DND-41 (cell line): ENCODE measurements at regions not wholly inside any gene's neighbourhood (a gene's known extent, or its start where the extent isn't known, plus 50 kb on each side); places are given as distances from the start of the nearest gene placed in this dataset.

ENCODE experiments used
- ATAC-seq: fragments of 200-7000 bp; cut with Tn5 transposase; 3 replicates; pipeline ENCODE4 v1.9.1; 2021; ENCODE audit warnings: low read depth; ENCODE audit not compliant: insufficient read depth
- DNase-seq: peaks from one replicate; pipeline ENCODE4 v3.0.0-alpha.2; 2020
- H2AFZ ChIP-seq: 2 replicates; pipeline ENCODE4 v1.6.0; 2012; ENCODE audit warnings: low read depth, low read length
- H3K27ac ChIP-seq: 2 replicates; pipeline ENCODE4 v1.5.1; 2012; ENCODE audit warnings: low read length, inconsistent platforms
- H3K27me3 ChIP-seq: fragments of 200-600 bp; sonication (generic); 2 replicates; pipeline ENCODE4 v1.6.0; 2012; ENCODE audit warnings: low read length, mild to moderate bottlenecking, inconsistent platforms; ENCODE audit not compliant: insufficient read depth, poor library complexity
- H3K36me3 ChIP-seq: 2 replicates; pipeline ENCODE4 v1.5.1; 2012; ENCODE audit warnings: low read length, inconsistent platforms; ENCODE audit not compliant: insufficient read depth
- H3K4me1 ChIP-seq: 2 replicates; pipeline ENCODE4 v1.5.1; 2012; ENCODE audit warnings: mild to moderate bottlenecking, low read length; ENCODE audit not compliant: insufficient read depth
- H3K4me2 ChIP-seq: 2 replicates; pipeline ENCODE4 v1.6.0; 2012; ENCODE audit warnings: mild to moderate bottlenecking, moderate library complexity, low read length, inconsistent platforms; ENCODE audit not compliant: insufficient read depth
- H3K4me3 ChIP-seq, 2 experiments: fragments of 200-600 bp in 1 of 2; shearing (Covaris generic) in 1 of 2; 2 replicates each; pipeline ENCODE4 v1.5.1; 2012 to 2016; ENCODE audit warnings: inconsistent platforms in 2 of 2, low read length in 2 of 2, mild to moderate bottlenecking in 2 of 2, low read depth in 1 of 2, moderate library complexity in 1 of 2
- H3K79me2 ChIP-seq: 2 replicates; pipeline ENCODE4 v1.6.0; 2012; ENCODE audit warnings: low read length, inconsistent platforms; ENCODE audit not compliant: insufficient read depth
- H3K9ac ChIP-seq: 2 replicates; pipeline ENCODE4 v1.6.0; 2012; ENCODE audit warnings: low read depth, mild to moderate bottlenecking, inconsistent platforms, low read length, moderate library complexity
- H3K9me3 ChIP-seq: 2 replicates; pipeline ENCODE4 v1.5.1; 2012; ENCODE audit warnings: low read length, moderate library complexity, mild to moderate bottlenecking, inconsistent platforms; ENCODE audit not compliant: insufficient read depth, severe bottlenecking
- H4K20me1 ChIP-seq: 2 replicates; pipeline ENCODE4 v1.6.0; 2012; ENCODE audit warnings: low read length; ENCODE audit not compliant: insufficient read depth
- EZH2 ChIP-seq: IDR thresholded peaks from 3 replicates; pipeline ENCODE4 v1.6.1; 2012; ENCODE audit warnings: borderline replicate concordance, low read depth, mild to moderate bottlenecking, moderate library complexity, low read length, inconsistent platforms; ENCODE audit not compliant: severe bottlenecking
- TF ChIP-seq, protein P1 (sequence below): IDR thresholded peaks from 2 replicates; pipeline ENCODE4 v1.5.1; 2012; ENCODE audit warnings: borderline replicate concordance, low read length, moderate library complexity, mild to moderate bottlenecking; ENCODE audit not compliant: poor library complexity, severe bottlenecking; ENCODE audit errors: extremely low read depth

- no peaks in the 10 kb centered on the region for H3K36me3 ChIP-seq
- no peak for ATAC-seq
Measured at GRCh38 chr6:4506223-4506622, 270.0 kb upstream of the CDYL start.

DNA sequence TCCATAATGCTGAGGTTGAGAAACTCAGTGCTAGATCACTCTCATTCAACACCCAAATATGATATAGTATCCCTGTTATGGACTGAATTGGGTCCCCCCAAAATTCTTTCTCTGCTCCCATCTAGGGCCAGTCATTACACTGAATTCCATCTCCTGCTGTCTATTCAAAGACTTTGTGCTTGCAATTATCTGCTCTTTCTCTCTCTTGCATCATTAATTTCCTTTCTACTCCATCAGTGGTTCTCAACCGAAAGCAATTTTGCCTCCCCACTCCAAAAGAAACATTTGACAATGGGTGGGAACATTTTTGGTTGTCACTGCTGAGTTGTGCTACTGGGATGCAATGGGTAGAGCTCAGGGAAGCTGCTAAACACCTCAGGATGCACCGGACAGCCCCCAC lies 271.5 kb upstream of the CDYL start:
- no peak overlapping the region for H3K27ac ChIP-seq
- no peak overlapping the region for H3K4me3 ChIP-seq
- H3K4me2 ChIP-seq = no peak overlapping the region
- no peaks in the 10 kb centered on the region for H4K20me1 ChIP-seq
- TF ChIP-seq, protein P1, sequence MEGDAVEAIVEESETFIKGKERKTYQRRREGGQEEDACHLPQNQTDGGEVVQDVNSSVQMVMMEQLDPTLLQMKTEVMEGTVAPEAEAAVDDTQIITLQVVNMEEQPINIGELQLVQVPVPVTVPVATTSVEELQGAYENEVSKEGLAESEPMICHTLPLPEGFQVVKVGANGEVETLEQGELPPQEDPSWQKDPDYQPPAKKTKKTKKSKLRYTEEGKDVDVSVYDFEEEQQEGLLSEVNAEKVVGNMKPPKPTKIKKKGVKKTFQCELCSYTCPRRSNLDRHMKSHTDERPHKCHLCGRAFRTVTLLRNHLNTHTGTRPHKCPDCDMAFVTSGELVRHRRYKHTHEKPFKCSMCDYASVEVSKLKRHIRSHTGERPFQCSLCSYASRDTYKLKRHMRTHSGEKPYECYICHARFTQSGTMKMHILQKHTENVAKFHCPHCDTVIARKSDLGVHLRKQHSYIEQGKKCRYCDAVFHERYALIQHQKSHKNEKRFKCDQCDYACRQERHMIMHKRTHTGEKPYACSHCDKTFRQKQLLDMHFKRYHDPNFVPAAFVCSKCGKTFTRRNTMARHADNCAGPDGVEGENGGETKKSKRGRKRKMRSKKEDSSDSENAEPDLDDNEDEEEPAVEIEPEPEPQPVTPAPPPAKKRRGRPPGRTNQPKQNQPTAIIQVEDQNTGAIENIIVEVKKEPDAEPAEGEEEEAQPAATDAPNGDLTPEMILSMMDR = no peak
- TF ChIP-seq EZH2 = no peak
- no peaks in the 10 kb centered on the region for H3K27me3 ChIP-seq
- H3K36me3 ChIP-seq = no peaks in the 10 kb centered on the region
- H3K9ac ChIP-seq = no peak overlapping the region
- H3K79me2 ChIP-seq = no peaks in the 10 kb centered on the region
- H3K9me3 ChIP-seq = no peaks in the 10 kb centered on the region
- no peak for DNase-seq
- H2AFZ ChIP-seq = no peak overlapping the region
- H3K4me1 ChIP-seq = no peaks in the 10 kb centered on the region
- ATAC-seq = no peak

More at GRCh38 chr6:4506223-4506622, 270.0 kb upstream of the CDYL start:
- Histone ChIP-seq H3K79me2 (no peaks in the 10 kb centered on the region), H3K4me1 (no peaks in the 10 kb centered on the region), H2AFZ (no peak overlapping the region), H3K27me3 (no peaks in the 10 kb centered on the region), H3K4me3 (no peak overlapping the region), H4K20me1 (no peaks in the 10 kb centered on the region), H3K9ac (no peak overlapping the region), H3K4me2 (no peak overlapping the region), H3K27ac (no peak overlapping the region), H3K9me3 (no peaks in the 10 kb centered on the region)
- no peak for DNase-seq
- no peak for TF ChIP-seq EZH2
- TF ChIP-seq, protein P1 = no peak

- H3K4me1 ChIP-seq = no peaks in the 10 kb centered on the region
- H4K20me1 ChIP-seq = no peaks in the 10 kb centered on the region
- ATAC-seq (no peak), DNase-seq (no peak)
- no peaks in the 10 kb centered on the region for H3K27me3 ChIP-seq
- no peak overlapping the region for H3K9ac ChIP-seq
- no peak for TF ChIP-seq EZH2
- TF ChIP-seq, protein P1 = no peak
- H2AFZ ChIP-seq = no peak overlapping the region
- no peaks in the 10 kb centered on the region for H3K36me3 ChIP-seq
- no peaks in the 10 kb centered on the region for H3K79me2 ChIP-seq
- no peak overlapping the region for H3K4me3 ChIP-seq
- H3K27ac ChIP-seq = no peak overlapping the region
- no peak overlapping the region for H3K4me2 ChIP-seq
- H3K9me3 ChIP-seq = no peaks in the 10 kb centered on the region
Measured at GRCh38 chr6:4503700-4504099, 272.5 kb upstream of the CDYL start.

GRCh38 chr6:4496284-4496683 lies 279.9 kb upstream of the CDYL start:
- no peaks in the 10 kb centered on the region for H4K20me1 ChIP-seq
- no peak overlapping the region for H3K9ac ChIP-seq
- no peaks in the 10 kb centered on the region for H3K9me3 ChIP-seq
- TF ChIP-seq, protein P1 = no peak
- TF ChIP-seq EZH2 = no peak
- no peak overlapping the region for H3K27ac ChIP-seq
- no peak overlapping the region for H3K4me2 ChIP-seq
- DNase-seq = no peak
- H3K36me3 ChIP-seq = no peaks in the 10 kb centered on the region
- H3K79me2 ChIP-seq = no peaks in the 10 kb centered on the region
- H3K4me1 ChIP-seq = no peaks in the 10 kb centered on the region
- H3K27me3 ChIP-seq = no peaks in the 10 kb centered on the region
- H3K4me3 ChIP-seq = no peak overlapping the region
- no peak for ATAC-seq
- H2AFZ ChIP-seq = no peak overlapping the region
